GM21423 (cell line): ENCODE measurements at regions not wholly inside any gene's neighbourhood (a gene's known extent, or its start where the extent isn't known, plus 50 kb on each side); places are given as distances from the start of the nearest gene placed in this dataset.
"Not testable (repeated sequence)": the region's sequence is repeated elsewhere in the genome, so short reads cannot be mapped to it uniquely, and the experiment has no call there.

ENCODE experiments used
- ATAC-seq: cut with Tn5 transposase; IDR thresholded peaks from one replicate; pipeline ENCODE4 v1.9.1; 2021; ENCODE audit warnings: mild to moderate bottlenecking, moderate library complexity; ENCODE audit not compliant: unreplicated experiment

- ATAC-seq = no peak
Observed at GRCh38 chr2:83808878-83809277, 650.2 kb downstream of the SUCLG1 start.

- no peak for ATAC-seq
Observed at GRCh38 chr2:83802604-83803003, 656.5 kb downstream of the SUCLG1 start.

GRCh38 chr2:83795777-83796176 lies 663.3 kb downstream of the SUCLG1 start:
- no peak for ATAC-seq

- not testable (repeated sequence) for ATAC-seq
Observed at GRCh38 chr2:83790467-83790866, 668.6 kb downstream of the SUCLG1 start.

- not testable (repeated sequence) for ATAC-seq
Observed at GRCh38 chr2:83789674-83790073, 669.4 kb downstream of the SUCLG1 start.

- ATAC-seq = not testable (repeated sequence)
Observed at GRCh38 chr2:83788938-83789566, 670.0 kb downstream of the SUCLG1 start.

GRCh38 chr2:83787189-83787588 lies 671.9 kb downstream of the SUCLG1 start:
- no peak for ATAC-seq

GRCh38 chr2:83786140-83786539 lies 672.9 kb downstream of the SUCLG1 start:
- ATAC-seq = no peak

GRCh38 chr2:83784947-83785346 lies 674.1 kb downstream of the SUCLG1 start:
- ATAC-seq = no peak

GRCh38 chr2:83784315-83784714 lies 674.8 kb downstream of the SUCLG1 start:
- ATAC-seq = no peak

- no peak for ATAC-seq
Observed at GRCh38 chr2:83782122-83782521, 677.0 kb downstream of the SUCLG1 start.

GRCh38 chr2:83764447-83765005 lies 694.6 kb downstream of the SUCLG1 start:
- ATAC-seq = no peak

GRCh38 chr2:83757329-83757728 lies 701.8 kb downstream of the SUCLG1 start:
- ATAC-seq = no peak

- no peak for ATAC-seq
Observed at GRCh38 chr2:83756219-83756618, 702.9 kb downstream of the SUCLG1 start.

- no peak for ATAC-seq
Observed at GRCh38 chr2:83747141-83747540, 711.9 kb downstream of the SUCLG1 start.

GRCh38 chr2:83744855-83745254 lies 714.2 kb downstream of the SUCLG1 start:
- no peak for ATAC-seq

GRCh38 chr2:83742117-83742782 lies 716.8 kb downstream of the SUCLG1 start:
- ATAC-seq = no peak

- ATAC-seq = no peak
Observed at GRCh38 chr2:83730223-83730622, 728.9 kb downstream of the SUCLG1 start.

GRCh38 chr2:83725735-83726134 lies 733.3 kb downstream of the SUCLG1 start:
- no peak for ATAC-seq

- no peak for ATAC-seq
Observed at GRCh38 chr2:83705146-83705545, 753.9 kb downstream of the SUCLG1 start.

- ATAC-seq = no peak
Observed at GRCh38 chr2:83703598-83703997, 755.5 kb downstream of the SUCLG1 start.

GRCh38 chr2:83696838-83697237 lies 762.2 kb downstream of the SUCLG1 start:
- no peak for ATAC-seq
